GOT3 (cell line): ENCODE measurements at regions not wholly inside any gene's neighbourhood (a gene's known extent, or its start where the extent isn't known, plus 50 kb on each side); places are given as distances from the start of the nearest gene placed in this dataset.
"Not testable (repeated sequence)": the region's sequence is repeated elsewhere in the genome, so short reads cannot be mapped to it uniquely, and the experiment has no call there.

ENCODE experiments used
- DNase-seq: peaks from one replicate; lab custom pipeline; 2025; ENCODE audit warnings: mixed read lengths; lab: John Stamatoyannopoulos, UW

- no peak for DNase-seq
Measured at GRCh38 chr2:45114221-45114955, 105.1 kb upstream of the SIX2 start.

- DNase-seq, result no peak
Measured at GRCh38 chr2:45112750-45113149, 103.5 kb upstream of the SIX2 start.

- DNase-seq, result no peak
Measured at GRCh38 chr2:45105050-45105582, 95.9 kb upstream of the SIX2 start.

GRCh38 chr2:45104429-45104828 lies 95.2 kb upstream of the SIX2 start:
- DNase-seq, result no peak

GRCh38 chr2:45103351-45104345 lies 94.4 kb upstream of the SIX2 start:
- no peak for DNase-seq

- no peak for DNase-seq
Measured at GRCh38 chr2:45102579-45103117, 93.4 kb upstream of the SIX2 start.

GRCh38 chr2:45102141-45102540 lies 92.9 kb upstream of the SIX2 start:
- DNase-seq, result no peak

GRCh38 chr2:45096996-45097395 lies 87.7 kb upstream of the SIX2 start:
- DNase-seq, result no peak

- not testable (repeated sequence) for DNase-seq
Measured at GRCh38 chr2:45096038-45096437, 86.8 kb upstream of the SIX2 start.

GRCh38 chr2:45093663-45094062 lies 84.4 kb upstream of the SIX2 start:
- DNase-seq, result no peak

- DNase-seq, result no peak
Measured at GRCh38 chr2:45093181-45093580, 83.9 kb upstream of the SIX2 start.

GRCh38 chr2:45089554-45090261 lies 80.5 kb upstream of the SIX2 start:
- DNase-seq, result no peak

- DNase-seq, result no peak
Measured at GRCh38 chr2:45085487-45085886, 76.2 kb upstream of the SIX2 start.

GRCh38 chr2:45084361-45085020 lies 75.2 kb upstream of the SIX2 start:
- DNase-seq, result no peak

GRCh38 chr2:45083175-45083574 lies 73.9 kb upstream of the SIX2 start:
- DNase-seq, result no peak

- no peak for DNase-seq
Measured at GRCh38 chr2:45074713-45075112, 65.5 kb upstream of the SIX2 start.

- DNase-seq, result no peak
Measured at GRCh38 chr2:45072862-45073237, 63.6 kb upstream of the SIX2 start.

GRCh38 chr2:45072064-45072861 lies 63.0 kb upstream of the SIX2 start:
- DNase-seq, result no peak

GRCh38 chr2:45070113-45070652 lies 60.9 kb upstream of the SIX2 start:
- DNase-seq, result no peak

- DNase-seq, result no peak
Measured at GRCh38 chr2:45069684-45070083, 60.4 kb upstream of the SIX2 start.
